Stimulated activated CD4-positive, alpha-beta T cell treated with anti-CD3 and anti-CD28 coated beads, TNF-alpha, amount 100 ng/mL, for 4 hours (primary cell): ENCODE measurements at regions not wholly inside any gene's neighbourhood (a gene's known extent, or its start where the extent isn't known, plus 50 kb on each side); places are given as distances from the start of the nearest gene placed in this dataset.

ENCODE experiments used
- DNase-seq, 3 experiments: peaks; one replicate each; pipeline ENCODE4 v3.0.0-alpha.2; 2020; ENCODE audit warnings: low read depth in 3 of 3

DNA sequence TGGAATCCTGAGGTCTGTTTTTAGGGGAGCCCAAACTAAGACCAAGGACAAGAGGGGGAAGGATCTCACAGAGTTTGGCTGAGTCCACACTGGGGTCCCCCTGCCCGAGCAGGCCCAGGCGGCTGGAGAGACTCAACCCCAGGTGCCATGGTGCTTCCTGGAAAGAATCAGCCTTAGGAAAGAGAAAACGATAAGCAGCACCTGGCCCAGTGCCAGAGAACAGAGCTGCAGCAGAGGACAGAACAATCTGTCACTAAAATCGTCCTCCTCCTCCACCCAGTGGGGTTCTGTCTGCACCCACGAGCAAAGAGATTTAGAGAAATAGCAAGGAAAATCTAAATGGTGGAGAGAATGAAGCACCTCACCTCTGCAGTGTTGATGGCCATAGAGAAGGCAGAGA, 470.5 kb downstream of the BCOR start:
- no peak for DNase-seq

DNA sequence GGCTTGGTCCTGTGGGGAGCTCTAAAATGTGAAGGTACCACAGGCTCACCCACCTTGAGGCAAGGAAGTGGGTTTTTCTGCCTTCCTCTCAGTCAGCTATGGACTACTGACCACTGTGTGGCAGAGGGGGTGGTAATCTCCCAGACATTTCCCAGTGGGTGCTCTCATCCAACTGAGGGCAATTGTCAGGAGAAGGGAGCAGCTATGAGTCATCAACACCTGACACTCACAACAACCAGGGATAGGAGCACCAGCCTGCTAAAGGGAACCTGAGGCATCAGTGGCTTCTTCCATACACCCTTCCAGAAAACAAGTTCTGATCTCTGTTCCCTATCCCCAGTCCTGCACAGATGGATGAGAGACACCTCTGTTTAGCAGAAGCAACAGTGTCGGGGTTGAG, 468.8 kb downstream of the BCOR start:
- no peak for DNase-seq

DNA sequence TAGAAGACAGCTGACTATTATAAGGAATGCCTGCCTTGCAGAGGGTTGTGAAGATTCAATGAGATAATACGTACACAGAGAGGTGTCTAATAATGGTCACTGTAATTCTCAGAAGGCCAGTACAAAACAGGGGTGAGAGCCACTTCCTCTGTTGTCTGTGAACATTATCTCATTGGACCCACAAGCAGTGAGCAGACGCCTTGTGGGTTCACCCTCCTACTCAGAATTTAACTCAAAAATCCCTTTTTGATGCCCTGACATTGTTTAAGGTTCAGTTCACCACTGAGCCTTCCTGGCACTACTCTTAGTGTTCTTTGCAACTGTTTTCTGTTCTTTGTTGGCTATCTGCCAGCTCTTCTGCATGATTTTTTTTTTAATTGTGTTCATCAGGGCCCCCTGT, 467.4 kb downstream of the BCOR start:
- no peak for DNase-seq

DNA sequence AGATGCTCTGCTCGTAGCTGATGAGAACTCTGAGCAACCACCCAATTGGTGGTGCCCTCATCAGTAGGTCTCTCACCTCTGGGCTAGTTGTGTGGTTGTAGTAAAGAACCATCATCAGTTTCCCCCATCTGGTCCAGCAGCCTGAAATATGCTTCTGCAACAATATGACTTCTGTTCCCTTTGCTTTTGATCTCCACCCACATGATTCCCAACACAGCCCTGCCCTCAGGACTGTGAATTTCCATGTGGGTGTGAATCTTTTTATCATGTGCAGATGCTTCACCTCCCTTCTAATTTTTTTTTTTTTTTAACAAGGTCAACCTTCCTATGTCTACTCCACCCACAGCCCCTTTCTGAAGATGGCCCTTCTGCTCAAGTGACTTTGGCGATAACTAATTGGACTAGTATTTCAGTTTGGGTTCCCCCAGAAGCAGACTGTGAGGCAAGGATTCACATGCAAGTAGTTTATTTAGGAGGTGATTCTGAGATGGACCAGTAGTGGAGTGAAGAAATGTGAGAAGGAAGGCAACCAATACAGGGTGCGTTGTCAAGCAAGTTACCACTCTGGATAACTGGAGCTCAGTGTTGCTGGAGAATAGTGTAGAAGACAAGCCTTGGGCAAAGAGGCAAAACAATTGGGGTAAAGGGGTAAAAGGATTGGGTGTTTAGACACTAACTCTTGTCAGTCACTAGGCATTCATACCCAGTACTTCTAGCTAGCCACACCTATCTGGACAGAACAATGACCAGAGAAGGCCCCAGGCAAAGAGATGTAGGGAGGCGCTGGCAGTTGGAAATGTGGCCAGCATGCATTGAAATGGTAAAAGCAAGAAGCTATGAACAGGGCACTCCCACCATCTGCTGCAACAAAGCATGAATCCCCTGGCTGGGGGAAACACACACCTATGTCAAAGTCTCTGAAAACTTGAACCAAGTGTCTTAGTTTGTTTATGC, 466.2 kb downstream of the BCOR start:
- DNase-seq, result no peak

DNA sequence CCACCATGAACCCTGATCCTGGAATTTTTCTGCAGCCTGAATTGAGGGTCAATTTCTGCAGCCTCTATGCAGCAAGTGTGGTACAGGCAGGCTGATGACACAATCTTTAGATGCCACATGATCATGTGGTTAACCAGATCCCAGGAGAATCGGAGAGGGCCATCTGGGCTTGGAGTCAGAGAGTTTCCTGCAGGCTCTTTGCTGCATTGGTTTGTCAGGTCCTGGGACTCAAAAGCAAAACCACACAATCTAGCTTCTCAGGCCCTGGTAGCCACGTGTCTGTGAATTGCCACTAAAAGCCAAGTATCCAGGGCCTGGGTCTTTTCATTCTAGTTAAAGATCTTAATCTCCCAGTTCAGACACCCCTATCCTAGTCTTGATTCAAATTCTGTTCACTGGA, 464.5 kb downstream of the BCOR start:
- DNase-seq, result no peak

DNA sequence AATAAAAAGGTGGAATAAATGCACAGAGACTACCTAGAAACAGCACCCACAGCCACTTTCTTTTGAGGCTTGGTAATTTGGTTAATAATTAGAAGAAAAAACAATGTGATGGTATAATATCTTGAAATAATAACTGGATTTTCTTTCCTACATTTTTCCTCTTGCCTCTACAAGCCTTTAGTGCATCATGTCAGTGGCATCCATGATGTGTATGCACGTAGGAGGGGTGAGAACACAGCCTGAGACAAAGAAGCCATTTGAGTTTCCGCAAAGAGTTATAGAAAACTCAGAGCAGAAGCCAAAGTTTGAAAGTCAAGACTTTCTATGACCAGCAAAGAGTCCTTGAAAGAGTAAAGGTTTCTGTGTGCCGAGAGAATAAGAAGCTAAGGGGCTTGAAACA, 461.3 kb downstream of the BCOR start:
- no peak for DNase-seq

DNA sequence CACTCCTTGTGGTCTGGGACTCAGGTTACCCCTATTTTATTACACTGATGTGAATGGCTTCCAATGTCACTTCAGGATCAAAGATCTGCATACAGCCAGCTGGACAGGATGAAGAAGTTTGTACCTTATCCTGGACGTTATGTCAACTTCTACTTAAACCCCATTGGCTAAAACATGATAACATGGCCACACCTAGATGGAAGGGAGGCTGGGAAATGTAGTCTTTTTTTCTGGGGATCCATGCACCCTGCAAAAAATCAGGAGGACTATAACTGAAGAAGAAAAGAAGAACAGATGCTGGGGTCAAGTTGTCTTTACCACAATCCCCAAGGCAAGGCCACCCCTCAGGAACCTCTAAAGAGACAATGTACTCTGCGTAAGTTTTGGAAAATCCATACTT, 459.2 kb downstream of the BCOR start:
- no peak for DNase-seq

DNA sequence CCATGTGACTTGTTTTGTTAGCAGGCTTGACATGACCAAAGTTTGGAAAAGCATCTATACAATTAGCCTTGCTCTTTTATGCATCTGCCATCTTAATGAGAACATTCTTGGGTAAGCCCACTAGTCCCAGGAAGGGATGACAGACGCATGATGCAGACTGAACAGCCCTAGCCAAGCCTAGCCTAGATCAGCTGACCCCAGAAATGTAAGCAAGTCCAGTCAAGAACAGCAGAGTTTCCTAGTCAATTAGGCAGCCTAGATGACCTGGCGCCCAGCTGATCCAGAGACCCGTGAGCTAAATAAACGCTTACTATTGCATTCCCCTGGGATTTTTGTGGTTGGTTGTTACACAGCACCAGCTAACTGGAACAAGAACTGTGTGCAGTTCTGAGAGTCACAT, 457.9 kb downstream of the BCOR start:
- DNase-seq, result no peak

DNA sequence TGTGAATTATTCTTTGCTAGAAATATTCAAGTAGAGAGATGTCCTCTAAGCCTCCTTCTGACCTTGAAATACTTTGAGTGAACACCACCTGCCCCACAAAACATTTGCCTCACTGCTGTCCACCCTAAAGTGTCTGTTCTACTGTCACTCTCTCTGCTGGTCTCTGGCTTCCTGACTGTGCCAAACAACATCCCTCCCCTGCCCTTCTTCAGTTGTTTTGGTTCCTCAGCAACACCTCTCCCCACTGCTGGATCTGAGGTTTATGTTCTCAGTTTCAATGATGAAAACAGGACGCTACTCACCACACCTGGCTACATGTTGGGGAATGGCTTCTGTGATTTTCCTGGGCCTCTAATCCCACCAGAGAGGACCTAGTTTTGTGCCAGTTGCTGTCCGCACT, 456.9 kb downstream of the BCOR start:
- no peak for DNase-seq

DNA sequence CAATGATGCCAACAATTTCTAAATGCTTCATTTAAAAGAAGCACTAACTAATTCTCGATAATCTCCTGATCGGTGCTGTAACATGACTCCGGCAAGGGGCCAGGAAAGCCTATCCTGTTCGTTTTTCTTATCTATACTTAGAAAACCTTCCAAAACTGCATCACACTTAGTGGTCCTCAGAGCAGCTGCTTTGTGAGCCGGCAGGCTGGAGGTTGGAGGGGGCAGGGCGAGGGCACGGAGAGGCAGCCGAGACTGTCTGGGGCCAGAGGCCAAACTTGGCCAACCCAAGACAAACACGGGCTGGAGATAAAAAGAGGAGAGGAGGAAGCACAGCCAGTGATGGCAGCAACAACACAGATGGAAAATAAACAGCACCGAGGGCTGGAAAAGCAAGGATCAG, 455.7 kb downstream of the BCOR start:
- no peak for DNase-seq

DNA sequence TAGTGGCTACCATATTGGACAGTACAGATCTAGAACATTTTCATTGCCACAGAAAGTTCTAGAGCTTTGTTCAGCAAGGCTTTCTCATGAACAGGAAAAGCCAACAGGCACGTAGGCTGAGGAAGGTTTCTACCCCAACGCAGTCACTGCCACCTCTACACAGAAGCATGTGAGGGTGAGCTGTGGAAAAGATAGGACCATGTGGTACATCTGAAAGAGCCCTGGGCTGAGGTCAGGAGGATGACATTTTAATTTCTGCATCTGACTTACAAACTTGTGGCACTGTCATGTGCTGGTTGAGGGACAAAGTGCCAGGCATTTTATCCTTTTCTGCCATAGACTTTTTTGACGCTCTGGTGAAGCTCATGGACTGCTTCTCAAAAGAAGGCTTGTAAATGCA, 454.2 kb downstream of the BCOR start:
- DNase-seq, result no peak

DNA sequence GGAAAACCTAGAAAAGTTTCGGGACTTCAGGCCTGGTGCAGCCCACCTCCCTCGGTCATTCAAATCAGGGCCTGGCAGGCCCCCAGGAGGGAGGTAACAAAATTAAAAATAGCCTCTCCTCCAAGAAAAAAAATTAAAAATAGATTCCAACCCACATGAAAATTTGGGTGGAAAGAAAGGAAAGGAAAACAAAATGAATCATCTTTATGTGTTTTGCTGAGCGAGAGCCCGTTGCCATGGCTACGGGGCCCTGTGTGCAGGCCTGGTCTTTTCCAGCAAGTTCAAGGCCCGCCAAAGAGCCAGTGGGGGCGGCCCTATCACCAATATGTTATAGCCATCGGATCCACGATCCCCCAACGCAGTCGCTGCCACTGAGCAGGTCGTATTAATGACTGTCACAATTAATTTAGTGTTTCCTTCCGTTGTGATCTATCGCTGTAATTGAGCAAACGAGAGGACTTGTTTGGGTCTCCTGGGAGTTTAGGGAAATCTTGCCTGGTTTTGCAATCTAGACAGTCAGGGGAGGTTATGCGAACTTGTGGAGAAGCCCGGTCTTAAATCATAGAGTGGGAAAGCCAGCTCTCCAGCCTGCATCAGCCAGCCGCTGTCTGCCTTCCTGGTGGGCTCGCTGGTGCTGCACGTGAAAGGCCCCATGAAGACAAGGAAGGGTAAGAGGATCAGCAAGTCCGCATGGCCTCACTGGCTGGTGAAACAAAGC, 452.4 kb downstream of the BCOR start:
- no peak for DNase-seq

DNA sequence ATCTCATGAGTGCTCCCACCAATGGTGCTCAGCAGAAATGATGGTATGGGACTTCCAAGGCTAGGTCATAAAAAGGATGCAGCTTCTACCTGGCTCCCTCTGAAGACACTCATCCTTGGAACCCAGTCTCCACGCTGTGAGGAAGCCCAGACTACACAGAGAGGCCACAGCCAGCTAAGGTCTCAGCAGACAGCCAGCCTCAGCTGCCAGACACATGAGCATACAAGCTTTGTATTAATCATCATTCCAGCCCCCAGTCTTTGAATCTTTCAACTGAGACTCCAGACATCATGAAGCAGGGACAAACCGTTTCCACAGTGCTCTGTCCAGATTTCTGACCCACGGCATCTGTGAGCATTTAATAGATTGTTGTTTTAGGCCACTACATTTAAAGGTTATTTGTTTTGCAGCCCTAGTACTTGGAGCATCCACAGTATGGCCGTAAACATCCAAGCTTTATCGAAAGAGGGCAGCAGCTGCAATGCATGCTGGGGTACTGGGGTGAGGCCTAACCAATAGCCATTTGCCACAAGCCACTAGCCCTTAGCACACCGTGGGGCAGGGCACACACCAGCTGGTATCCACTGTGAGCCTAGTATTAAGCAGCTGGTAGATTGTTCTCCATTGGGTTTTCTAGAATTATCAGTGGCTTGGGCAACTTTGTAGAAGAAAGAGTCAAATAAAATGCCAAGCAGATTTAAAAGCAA, 449.1 kb downstream of the BCOR start:
- no peak for DNase-seq

DNA sequence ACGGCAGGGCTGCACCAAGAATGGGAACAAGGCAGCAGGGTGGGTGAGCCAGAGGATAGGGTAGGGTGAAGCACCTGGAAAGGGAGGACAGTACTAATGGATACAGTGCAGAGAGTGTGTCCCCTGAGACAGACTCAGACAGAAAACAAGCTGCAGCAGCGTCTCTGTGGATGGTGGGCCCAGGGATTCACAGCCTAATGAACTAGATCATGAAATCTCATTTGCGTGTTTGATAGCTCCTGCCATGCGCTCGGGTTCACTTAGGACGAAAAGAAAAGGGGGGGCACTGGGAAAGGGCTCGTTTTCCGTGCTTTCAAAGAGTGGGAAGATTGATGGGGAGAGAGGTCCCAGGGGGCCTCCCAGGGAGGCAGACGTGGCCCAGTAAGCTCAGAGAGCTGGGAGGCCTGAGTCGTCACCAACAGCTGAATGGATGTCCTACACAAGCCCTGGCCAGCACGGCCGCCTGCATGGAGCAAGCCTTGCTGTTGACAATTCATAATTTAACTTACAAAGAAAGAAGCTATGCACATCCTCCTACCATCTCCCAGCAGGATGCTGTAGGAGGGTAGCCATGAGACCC, 446.9 kb downstream of the BCOR start:
- DNase-seq, result no peak

DNA sequence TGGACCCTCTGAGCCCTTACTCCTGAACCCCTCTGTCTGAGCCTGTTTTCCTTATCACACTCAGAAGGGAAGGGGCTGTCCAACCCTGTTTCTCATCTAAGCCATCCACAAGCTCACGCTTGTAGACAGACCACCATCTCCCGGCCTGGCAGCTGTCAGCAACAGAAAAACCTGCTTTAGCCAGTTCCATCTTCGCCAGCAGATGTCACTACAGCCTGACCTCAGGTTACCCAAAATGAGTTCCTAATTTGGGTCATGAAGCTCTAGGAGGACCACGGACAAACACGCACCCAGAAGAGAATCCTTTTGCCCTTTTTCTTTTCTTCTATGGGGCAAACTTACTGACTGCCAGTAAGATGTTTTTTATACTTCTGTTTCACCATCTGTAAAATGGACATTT, 445.4 kb downstream of the BCOR start:
- no peak for DNase-seq

DNA sequence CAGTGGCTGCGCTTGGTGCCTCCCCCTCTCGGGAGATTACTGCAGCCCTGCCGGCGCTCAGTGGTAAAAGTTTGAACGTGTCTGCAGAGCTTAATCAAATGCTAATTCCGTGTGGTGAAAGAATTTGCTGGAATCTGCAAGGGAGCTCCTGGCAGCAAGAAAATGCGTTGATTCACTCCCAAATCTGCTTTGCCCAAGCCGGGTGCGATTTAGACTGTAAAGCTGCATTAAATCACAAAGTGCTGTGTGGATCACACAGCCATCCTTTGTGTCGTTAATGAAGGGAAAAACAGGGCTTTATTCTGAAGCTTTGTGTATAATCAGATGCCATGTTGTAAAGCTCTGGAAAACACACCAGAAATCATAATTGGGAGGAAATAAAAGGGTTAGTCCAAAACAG, 444.1 kb downstream of the BCOR start:
- no peak for DNase-seq

DNA sequence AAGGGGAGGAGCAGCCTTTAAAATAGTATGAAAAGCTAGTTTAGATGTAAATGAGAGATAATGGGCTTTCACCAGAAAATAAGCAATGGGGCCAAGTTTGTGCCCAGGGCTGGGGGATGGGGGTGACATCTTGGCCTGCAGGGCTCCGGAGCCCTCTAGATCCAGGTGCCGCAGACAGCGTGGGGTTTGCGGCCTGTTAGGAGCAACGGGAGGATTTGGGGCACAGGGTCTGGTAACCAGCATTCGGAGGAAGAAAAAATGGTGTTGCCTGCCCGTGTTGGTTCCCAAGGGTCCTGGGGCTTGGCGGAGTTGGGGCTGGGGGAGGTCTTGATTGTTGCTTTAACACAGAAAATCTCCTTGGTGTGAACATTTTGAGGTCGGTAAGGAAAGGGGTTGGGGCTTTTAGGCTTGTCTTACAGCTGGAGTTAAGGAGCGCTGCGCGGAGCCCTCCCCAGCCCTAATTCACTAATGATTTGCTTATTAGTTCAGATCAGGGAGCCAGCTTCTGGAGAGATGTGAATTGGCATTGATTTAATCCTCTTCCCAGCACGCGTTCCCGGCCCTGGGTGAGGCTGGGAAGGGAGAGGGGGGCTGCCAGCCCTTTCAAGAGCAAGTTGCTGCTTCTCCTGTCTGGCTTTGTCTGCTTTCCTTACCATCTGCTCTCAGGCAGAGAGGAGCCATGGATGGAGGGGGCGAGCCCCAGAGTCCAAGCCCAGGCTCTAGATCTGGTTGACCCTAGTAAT, 443.4 kb downstream of the BCOR start:
- no peak for DNase-seq

DNA sequence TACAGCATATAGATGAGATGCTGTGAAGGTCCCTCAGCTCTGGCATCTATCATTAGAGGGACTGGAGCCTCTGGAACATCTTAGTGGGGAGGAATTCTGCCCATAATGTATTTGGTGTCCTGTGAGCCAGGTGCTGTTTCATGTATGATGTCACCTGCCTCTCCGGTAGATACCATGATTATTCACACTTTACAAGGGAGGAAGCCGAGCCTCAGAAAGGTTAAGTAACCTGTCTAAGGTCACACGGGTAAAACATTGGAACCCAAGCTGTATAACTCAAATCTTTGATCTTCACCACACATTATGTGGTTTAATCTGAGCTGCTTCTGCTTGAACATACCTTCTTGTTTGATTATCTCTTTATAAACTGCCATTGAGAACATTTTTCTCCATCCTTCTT, 442.8 kb downstream of the BCOR start:
- DNase-seq, result no peak

DNA sequence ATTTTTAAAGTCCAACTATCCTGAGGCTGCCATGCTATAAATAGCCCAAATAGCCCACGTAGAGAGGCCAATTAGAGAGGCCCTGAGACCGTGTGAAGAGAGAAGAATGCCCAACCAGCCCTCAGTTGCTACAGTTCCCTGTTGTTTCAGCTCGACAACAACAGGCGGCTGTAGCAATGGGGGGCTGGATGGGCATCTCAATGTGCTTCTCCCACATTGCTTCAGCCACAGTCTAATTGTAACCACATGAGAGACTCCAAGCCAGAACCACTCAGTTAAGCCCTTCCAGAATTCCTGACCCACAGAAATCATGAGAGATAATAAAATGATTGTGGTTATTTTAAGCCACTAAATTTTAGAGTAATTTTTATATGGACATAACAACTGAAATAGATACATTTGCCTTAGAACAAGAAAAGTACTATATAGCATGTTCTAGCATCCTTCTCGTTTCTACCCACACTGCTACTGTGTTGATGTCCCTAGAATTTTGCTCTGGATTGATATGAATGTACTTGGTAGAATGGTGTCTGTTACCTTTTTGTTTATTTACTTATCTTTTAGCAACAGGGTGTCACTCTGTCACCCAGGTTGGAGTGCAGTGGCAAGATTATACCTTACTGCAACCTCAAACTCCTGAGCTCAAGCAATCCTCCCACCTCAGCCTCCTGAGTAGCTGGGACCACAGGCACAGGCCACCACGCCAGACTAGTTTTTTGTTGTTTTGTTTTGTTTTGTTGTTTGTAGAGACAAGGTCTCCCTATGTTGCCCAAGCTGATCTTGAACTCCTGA, 436.4 kb downstream of the BCOR start:
- DNase-seq, result no peak

DNA sequence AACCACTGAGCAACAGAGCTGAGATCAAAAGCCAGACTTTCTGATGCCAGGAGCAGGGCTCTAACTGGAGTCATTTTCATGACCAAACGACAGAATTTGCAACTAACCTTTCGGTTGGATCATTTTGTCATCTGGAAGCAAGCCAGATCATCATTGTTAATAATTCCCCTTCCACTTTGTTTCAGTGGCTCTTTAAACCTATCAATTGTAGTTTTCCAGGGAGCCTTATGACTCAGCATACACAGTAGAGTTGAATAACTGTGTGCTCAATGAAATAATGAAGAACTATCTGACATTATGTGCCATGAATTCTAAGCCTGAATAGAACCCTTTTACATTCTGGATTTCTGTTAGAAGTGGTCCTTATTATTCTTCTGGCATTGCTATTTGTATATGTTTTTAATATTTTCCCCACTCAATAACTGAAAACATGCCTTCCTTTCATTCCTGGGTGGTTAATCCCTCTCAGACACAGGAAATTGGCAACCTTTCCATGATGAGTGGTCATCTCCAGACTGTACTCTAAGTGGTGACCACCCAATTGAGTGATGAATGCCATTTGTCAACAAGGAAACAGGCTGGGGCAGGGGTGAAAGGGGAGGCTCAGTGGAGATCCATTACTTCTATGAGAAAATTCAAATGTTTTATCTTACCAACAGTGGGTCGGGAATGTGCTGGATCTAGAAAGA, 431.8 kb downstream of the BCOR start:
- no peak for DNase-seq
